Endodermal cell (in vitro differentiated cells): ENCODE measurements at regions not wholly inside any gene's neighbourhood (a gene's known extent, or its start where the extent isn't known, plus 50 kb on each side); places are given as distances from the start of the nearest gene placed in this dataset.

Experiments
- DNase-seq: peaks from one replicate; pipeline ENCODE4 v3.0.0-alpha.2; 2017
- H3K27ac ChIP-seq: 2 replicates; pipeline ENCODE4 v1.5.1; 2013; ENCODE audit warnings: mild to moderate bottlenecking, low read depth, low read length, moderate library complexity
- H3K27me3 ChIP-seq: 2 replicates; pipeline ENCODE4 v1.6.1; 2013; ENCODE audit warnings: mild to moderate bottlenecking, low read length, moderate library complexity; ENCODE audit not compliant: insufficient read depth, control insufficient read depth, poor library complexity, severe bottlenecking
- H3K36me3 ChIP-seq: 2 replicates; pipeline ENCODE4 v1.7.0; 2013; ENCODE audit warnings: mild to moderate bottlenecking, low read length, moderate library complexity; ENCODE audit not compliant: control insufficient read depth, insufficient read depth
- H3K4me1 ChIP-seq: one replicate; pipeline ENCODE4 v1.7.0; 2013; ENCODE audit warnings: low read length; ENCODE audit not compliant: control insufficient read depth, insufficient read depth
- H3K4me3 ChIP-seq: 2 replicates; pipeline ENCODE4 v1.5.1; 2013; ENCODE audit warnings: mild to moderate bottlenecking, low read length, moderate library complexity
- H3K9ac ChIP-seq: 2 replicates; pipeline ENCODE4 v1.6.1; 2013; ENCODE audit warnings: mild to moderate bottlenecking, low read length, moderate library complexity; ENCODE audit not compliant: poor library complexity, severe bottlenecking; ENCODE audit errors: extremely low read depth
- H3K9me3 ChIP-seq: 2 replicates; pipeline ENCODE4 v1.6.1; 2013; ENCODE audit warnings: mild to moderate bottlenecking, low read length, moderate library complexity; ENCODE audit not compliant: control insufficient read depth
- H3K27ac Mint-ChIP-seq: 2 replicates; pipeline ENCODE4 v1.8.0; 2020; ENCODE audit warnings: mixed read lengths
- H3K27me3 Mint-ChIP-seq: 2 replicates; pipeline ENCODE4 v1.8.0; 2021; ENCODE audit warnings: mild to moderate bottlenecking, mixed read lengths; ENCODE audit not compliant: insufficient read depth
- H3K36me3 Mint-ChIP-seq: 2 replicates; pipeline ENCODE4 v1.8.0; 2020; ENCODE audit warnings: low read depth, mixed read lengths
- H3K4me1 Mint-ChIP-seq: 2 replicates; pipeline ENCODE4 v1.8.0; 2020; ENCODE audit warnings: mixed read lengths
- H3K4me3 Mint-ChIP-seq: 2 replicates; pipeline ENCODE4 v1.8.0; 2020; ENCODE audit warnings: mild to moderate bottlenecking, moderate library complexity, mixed read lengths
- H3K9me3 Mint-ChIP-seq: 2 replicates; pipeline ENCODE4 v1.8.0; 2020; ENCODE audit warnings: mild to moderate bottlenecking, mixed read lengths
- CTCF ChIP-seq: fragments of 200-600 bp; sonication (generic); conservative IDR thresholded peaks from 2 replicates; pipeline ENCODE4 v1.5.0; 2021; ENCODE audit warnings: antibody characterized with exemption, mild to moderate bottlenecking
- WGBS, 2 experiments: methylation state at CpG; one replicate each; pipeline versions ENCODE4 v1.1.5 to v1.1.7; 2013; ENCODE audit warnings: missing lambda C conversion rate in 2 of 2, mixed read lengths in 1 of 2; ENCODE audit not compliant: insufficient coverage in 1 of 2, insufficient read length in 1 of 2; 5-methylcytosine and 5-hydroxymethylcytosine counted together

GRCh38 chr3:132183811-132184210 lies 133.4 kb upstream of the ACP3 start:
- H3K9me3 ChIP-seq, result no peaks in the 10 kb centered on the region
- DNase-seq, result no peak
- 67 to 86% methylated on average over 1 of the region's 1 CpG for WGBS, 2 experiments
- Mint-ChIP-seq H3K4me3 (no peak overlapping the region), H3K9me3 (no peaks in the 10 kb centered on the region), H3K36me3 (no peaks in the 10 kb centered on the region), H3K27me3 (peaks cover 3% of the 10 kb centered on the region), H3K27ac (no peak overlapping the region), H3K4me1 (peaks cover 3% of the 10 kb centered on the region)
- no peak overlapping the region for H3K9ac ChIP-seq
- no peaks in the 10 kb centered on the region for H3K27me3 ChIP-seq
- TF ChIP-seq CTCF, result no peak
- H3K36me3 ChIP-seq, result no peaks in the 10 kb centered on the region
- H3K4me1 ChIP-seq, result no peaks in the 10 kb centered on the region
- no peak overlapping the region for H3K27ac ChIP-seq
- no peak overlapping the region for H3K4me3 ChIP-seq

GRCh38 chr3:132187746-132188145 lies 129.5 kb upstream of the ACP3 start:
- no peaks in the 10 kb centered on the region for H3K4me1 ChIP-seq
- no peak for TF ChIP-seq CTCF
- Mint-ChIP-seq H3K4me3 (no peak overlapping the region), H3K27ac (no peak overlapping the region), H3K9me3 (no peaks in the 10 kb centered on the region), H3K4me1 (no peaks in the 10 kb centered on the region), H3K36me3 (no peaks in the 10 kb centered on the region), H3K27me3 (peaks cover 5% of the 10 kb centered on the region)
- H3K27me3 ChIP-seq, result no peaks in the 10 kb centered on the region
- H3K36me3 ChIP-seq, result no peaks in the 10 kb centered on the region
- H3K9ac ChIP-seq, result no peak overlapping the region
- no peak overlapping the region for H3K4me3 ChIP-seq
- 89 to 100% methylated on average over 2 of the region's 2 CpGs for WGBS, 2 experiments
- no peak overlapping the region for H3K27ac ChIP-seq
- no peak for DNase-seq
- no peaks in the 10 kb centered on the region for H3K9me3 ChIP-seq

GRCh38 chr3:132189601-132190000 lies 127.6 kb upstream of the ACP3 start:
- no peak overlapping the region for H3K9ac ChIP-seq
- Mint-ChIP-seq H3K9me3 (no peaks in the 10 kb centered on the region), H3K4me3 (no peak overlapping the region), H3K36me3 (no peaks in the 10 kb centered on the region), H3K4me1 (no peaks in the 10 kb centered on the region), H3K27me3 (peaks cover 6% of the 10 kb centered on the region), H3K27ac (no peak overlapping the region)
- no peak for DNase-seq
- H3K4me3 ChIP-seq, result no peak overlapping the region
- H3K27me3 ChIP-seq, result no peaks in the 10 kb centered on the region
- H3K4me1 ChIP-seq, result no peaks in the 10 kb centered on the region
- no peak for TF ChIP-seq CTCF
- no peaks in the 10 kb centered on the region for H3K9me3 ChIP-seq
- WGBS, 2 experiments, result 57 to 63% methylated on average over 3 of the region's 3 CpGs
- no peak overlapping the region for H3K27ac ChIP-seq
- H3K36me3 ChIP-seq, result no peaks in the 10 kb centered on the region
